ENCODE measurements at regions not wholly inside any gene's neighbourhood (a gene's known extent, or its start where the extent isn't known, plus 50 kb on each side); places are given as distances from the start of the nearest gene placed in this dataset.

GRCh38 chr10:36564433-36564832 is 561.0 kb upstream of the ANKRD30A start:
- FAIRE-seq: no peak

DNA sequence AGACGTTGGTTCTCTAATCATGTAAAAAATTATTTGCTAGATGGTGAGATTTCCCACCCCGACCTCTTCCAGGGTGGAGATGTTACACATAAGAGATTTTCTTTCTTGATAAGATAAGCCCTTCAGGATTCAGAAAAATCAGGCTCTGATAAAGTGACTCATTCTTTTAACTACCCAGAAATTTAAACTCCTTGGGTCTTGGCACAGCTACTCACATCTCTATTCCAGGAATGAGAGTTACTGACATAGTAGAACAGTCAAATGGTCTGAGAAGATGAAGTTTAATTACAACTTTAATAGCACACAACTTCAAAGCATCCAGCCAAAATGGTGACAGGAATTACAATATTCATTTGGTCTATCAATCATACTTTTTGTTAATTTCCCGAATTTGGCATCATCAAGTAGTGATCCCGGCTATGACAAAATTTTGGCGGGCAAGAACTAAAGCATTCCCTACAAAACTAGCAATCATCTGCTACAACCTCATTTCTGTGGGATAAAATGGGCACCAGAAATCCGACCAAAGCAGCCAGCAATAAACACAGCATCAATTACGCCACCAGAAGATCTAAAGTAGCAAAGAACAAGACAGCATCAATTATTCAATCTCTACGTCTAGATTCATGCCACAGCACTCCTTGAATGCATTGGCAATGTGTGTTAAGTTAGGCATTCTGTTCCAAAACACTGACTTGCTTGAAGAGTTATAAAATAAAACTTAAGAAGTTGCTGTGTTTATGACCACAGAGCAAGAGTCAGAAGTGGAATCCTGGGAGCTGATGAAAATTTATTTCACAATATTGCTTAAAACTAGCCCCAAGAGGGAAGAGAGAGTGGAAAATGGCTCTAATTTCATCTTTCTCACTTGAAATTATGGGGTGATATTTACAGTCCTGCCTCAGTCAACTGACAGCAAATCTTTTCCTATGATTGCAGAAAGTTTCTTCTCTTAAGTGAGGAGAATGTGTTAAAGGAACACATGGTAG is 565.7 kb upstream of the ANKRD30A start:
- FAIRE-seq (no peak), DNase-seq (ENCODE audit: insufficient read length) (no peak)
- no peak for TF ChIP-seq TAF1 (IDR thresholded peaks at IDR 0.05; ENCODE audit: borderline replicate concordance, low read depth, low read length)
- no peak for TF ChIP-seq POLR2A (IDR thresholded peaks at IDR 0.05; ENCODE audit: low read depth, low read length)
- no peak for TF ChIP-seq POLR2AphosphoS5 (IDR thresholded peaks at IDR 0.05; ENCODE audit: low read depth, low read length)

More at GRCh38 chr10:36564433-36564832, 561.0 kb upstream of the ANKRD30A start:
- no peak for DNase-seq (ENCODE audit: insufficient read length)
- TF ChIP-seq TAF1 (IDR thresholded peaks at IDR 0.05; ENCODE audit: borderline replicate concordance, low read depth, low read length): no peak
- TF ChIP-seq POLR2A (IDR thresholded peaks at IDR 0.05; ENCODE audit: low read depth, low read length): no peak
- no peak for TF ChIP-seq POLR2AphosphoS5 (IDR thresholded peaks at IDR 0.05; ENCODE audit: low read depth, low read length)

GRCh38 chr10:36556468-36556867 is 568.9 kb upstream of the ANKRD30A start:
- DNase-seq (ENCODE audit: insufficient read length): no peak
- FAIRE-seq: no peak

DNA sequence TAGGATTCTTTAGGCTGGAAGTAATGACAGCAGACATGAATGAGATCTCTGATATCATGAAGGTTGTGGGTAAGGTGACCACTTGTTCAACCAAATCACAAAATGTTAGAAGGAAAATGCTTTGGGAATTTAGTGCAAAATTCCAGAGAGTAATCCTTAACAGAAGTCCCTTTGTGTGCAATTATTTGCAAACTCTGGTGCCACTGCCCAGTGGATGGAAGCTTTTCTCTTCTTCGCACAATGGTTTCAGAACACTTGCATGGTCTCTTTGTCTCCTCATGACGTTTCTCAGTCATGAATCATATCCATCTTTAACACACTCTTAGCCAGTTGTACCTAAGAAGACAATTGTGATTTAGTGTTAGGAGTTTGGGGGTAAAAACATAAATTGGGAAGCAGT is 570.4 kb upstream of the ANKRD30A start:
- TF ChIP-seq POLR2AphosphoS5 (IDR thresholded peaks at IDR 0.05; ENCODE audit: low read depth, low read length) (no peak), TAF1 (IDR thresholded peaks at IDR 0.05; ENCODE audit: borderline replicate concordance, low read depth, low read length) (no peak), POLR2A (IDR thresholded peaks at IDR 0.05; ENCODE audit: low read depth, low read length) (no peak)
- DNase-seq (ENCODE audit: insufficient read length): no peak
- no peak for FAIRE-seq

More at GRCh38 chr10:36556468-36556867, 568.9 kb upstream of the ANKRD30A start:
- TF ChIP-seq POLR2AphosphoS5 (IDR thresholded peaks at IDR 0.05; ENCODE audit: low read depth, low read length): no peak
- TF ChIP-seq TAF1 (IDR thresholded peaks at IDR 0.05; ENCODE audit: borderline replicate concordance, low read depth, low read length): no peak
- no peak for TF ChIP-seq POLR2A (IDR thresholded peaks at IDR 0.05; ENCODE audit: low read depth, low read length)

- DNase-seq (ENCODE audit: insufficient read length) (no peak), FAIRE-seq (no peak)
- no peak for TF ChIP-seq POLR2AphosphoS5 (IDR thresholded peaks at IDR 0.05; ENCODE audit: low read depth, low read length)
- no peak for TF ChIP-seq TAF1 (IDR thresholded peaks at IDR 0.05; ENCODE audit: borderline replicate concordance, low read depth, low read length)
- no peak for TF ChIP-seq POLR2A (IDR thresholded peaks at IDR 0.05; ENCODE audit: low read depth, low read length)
Observed at GRCh38 chr10:36547965-36548364, 577.4 kb upstream of the ANKRD30A start.

GRCh38 chr10:36542493-36542892 is 582.9 kb upstream of the ANKRD30A start:
- DNase-seq (ENCODE audit: insufficient read length) (no peak), FAIRE-seq (no peak)
- TF ChIP-seq POLR2AphosphoS5 (IDR thresholded peaks at IDR 0.05; ENCODE audit: low read depth, low read length) (no peak), POLR2A (IDR thresholded peaks at IDR 0.05; ENCODE audit: low read depth, low read length) (no peak), TAF1 (IDR thresholded peaks at IDR 0.05; ENCODE audit: borderline replicate concordance, low read depth, low read length) (no peak)

GRCh38 chr10:36540611-36541010 is 584.8 kb upstream of the ANKRD30A start:
- TF ChIP-seq TAF1 (IDR thresholded peaks at IDR 0.05; ENCODE audit: borderline replicate concordance, low read depth, low read length): no peak
- no peak for TF ChIP-seq POLR2A (IDR thresholded peaks at IDR 0.05; ENCODE audit: low read depth, low read length)
- TF ChIP-seq POLR2AphosphoS5 (IDR thresholded peaks at IDR 0.05; ENCODE audit: low read depth, low read length): no peak
- FAIRE-seq: no peak
- no peak for DNase-seq (ENCODE audit: insufficient read length)

DNA sequence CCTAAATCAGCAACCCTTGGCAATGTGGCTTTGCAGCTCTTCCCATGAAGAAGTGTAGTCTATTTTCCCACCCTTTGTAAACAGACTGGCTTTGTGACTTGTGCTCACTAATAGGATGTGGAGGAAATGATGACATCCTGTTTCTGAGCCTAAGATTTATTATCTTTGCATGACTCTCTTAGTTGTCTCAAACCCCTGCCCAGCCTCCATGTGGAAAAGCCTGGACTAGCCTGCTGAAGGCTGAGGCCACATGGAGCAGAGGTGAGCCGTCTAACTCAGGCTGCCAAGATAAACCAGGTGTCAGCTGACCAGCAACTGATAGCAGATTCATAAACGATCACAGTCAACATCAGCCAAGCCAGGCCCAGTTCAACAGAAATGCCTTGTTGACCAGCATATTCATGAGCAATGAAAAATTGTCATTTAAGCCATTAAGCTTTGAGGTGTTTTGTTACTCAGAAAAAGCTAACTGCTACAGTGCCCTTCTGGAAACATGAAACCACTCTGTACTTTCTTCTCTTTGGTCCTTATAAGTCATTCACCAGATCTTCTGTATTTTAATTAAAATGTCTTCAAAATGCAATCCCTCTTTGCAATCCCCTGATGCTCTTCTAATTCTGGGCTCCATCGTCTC is 586.3 kb upstream of the ANKRD30A start:
- FAIRE-seq (no peak), DNase-seq (ENCODE audit: insufficient read length) (no peak)
- TF ChIP-seq POLR2A (IDR thresholded peaks at IDR 0.05; ENCODE audit: low read depth, low read length) (no peak), POLR2AphosphoS5 (IDR thresholded peaks at IDR 0.05; ENCODE audit: low read depth, low read length) (no peak), TAF1 (IDR thresholded peaks at IDR 0.05; ENCODE audit: borderline replicate concordance, low read depth, low read length) (no peak)

- DNase-seq (ENCODE audit: insufficient read length) (no peak), FAIRE-seq (no peak)
- TF ChIP-seq POLR2AphosphoS5 (IDR thresholded peaks at IDR 0.05; ENCODE audit: low read depth, low read length): no peak
- no peak for TF ChIP-seq TAF1 (IDR thresholded peaks at IDR 0.05; ENCODE audit: borderline replicate concordance, low read depth, low read length)
- TF ChIP-seq POLR2A (IDR thresholded peaks at IDR 0.05; ENCODE audit: low read depth, low read length): no peak
Observed at GRCh38 chr10:36534471-36535002, 590.9 kb upstream of the ANKRD30A start.

DNA sequence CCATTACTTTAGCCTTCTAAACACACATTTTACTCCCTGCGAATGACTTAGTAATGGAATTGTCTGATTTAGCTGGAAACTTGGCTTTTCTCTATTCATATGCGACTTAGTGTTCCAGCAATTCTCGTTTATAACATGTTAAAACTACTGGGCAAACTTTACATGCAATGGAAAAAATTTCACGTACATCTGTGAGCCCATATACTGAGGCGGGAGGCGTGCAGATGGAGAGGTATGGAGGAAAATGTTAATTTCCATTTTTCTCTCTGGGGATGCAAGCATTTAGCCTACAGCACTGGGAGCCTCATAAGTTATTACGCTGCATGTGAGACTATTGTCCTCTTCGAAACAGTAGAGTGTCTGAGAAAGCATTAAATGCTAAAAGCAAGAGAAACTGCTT is 591.5 kb upstream of the ANKRD30A start:
- TF ChIP-seq POLR2AphosphoS5 (IDR thresholded peaks at IDR 0.05; ENCODE audit: low read depth, low read length) (no peak), POLR2A (IDR thresholded peaks at IDR 0.05; ENCODE audit: low read depth, low read length) (no peak)
- FAIRE-seq (no peak), DNase-seq (ENCODE audit: insufficient read length) (no peak)

DNA sequence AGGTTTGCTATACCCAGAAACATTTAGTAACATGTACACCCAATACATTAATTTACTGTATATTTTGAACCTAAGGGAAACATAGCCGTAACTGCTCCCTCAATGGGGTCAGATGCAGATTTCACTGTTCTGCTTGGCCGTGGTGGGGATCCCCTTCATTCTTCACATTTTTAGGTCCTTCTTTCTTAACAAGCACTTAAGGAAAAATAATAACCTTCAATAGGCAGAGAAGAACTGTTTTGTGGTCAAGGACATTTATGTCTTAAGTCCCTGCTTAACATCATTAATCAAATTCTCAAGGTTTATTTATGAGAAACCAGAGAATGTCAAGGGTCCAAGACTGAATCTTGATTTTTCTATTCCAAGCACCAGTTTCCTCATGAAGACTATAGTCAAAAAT is 592.1 kb upstream of the ANKRD30A start:
- FAIRE-seq (no peak), DNase-seq (ENCODE audit: insufficient read length) (no peak)
- TF ChIP-seq POLR2A (IDR thresholded peaks at IDR 0.05; ENCODE audit: low read depth, low read length) (no peak), TAF1 (IDR thresholded peaks at IDR 0.05; ENCODE audit: borderline replicate concordance, low read depth, low read length) (no peak), POLR2AphosphoS5 (IDR thresholded peaks at IDR 0.05; ENCODE audit: low read depth, low read length) (no peak)

All from GM12892 (cell line).